SK-N-SH (cell line): ENCODE measurements at regions not wholly inside any gene's neighbourhood (a gene's known extent, or its start where the extent isn't known, plus 50 kb on each side); places are given as distances from the start of the nearest gene placed in this dataset.

ENCODE experiments used
- EP300 ChIP-seq, 2 experiments: IDR thresholded peaks; 2 replicates each; pipeline versions ENCODE4 v1.4.0 to v1.6.1; 2012; ENCODE audit warnings: borderline replicate concordance in 1 of 2, low read depth in 1 of 2, low read length in 1 of 2
- FOSL2 ChIP-seq: IDR thresholded peaks from 2 replicates; pipeline ENCODE4 v1.4.0; 2012; ENCODE audit warnings: low read depth, mild to moderate bottlenecking, moderate library complexity, borderline replicate concordance
- NFIC ChIP-seq: IDR thresholded peaks from 2 replicates; pipeline ENCODE4 v1.4.0; 2012; ENCODE audit warnings: borderline replicate concordance
- SIN3A ChIP-seq: IDR thresholded peaks from 2 replicates; pipeline ENCODE4 v1.6.1; 2012; ENCODE audit warnings: low read depth, mild to moderate bottlenecking, low read length, moderate library complexity, borderline replicate concordance
- YY1 ChIP-seq: IDR thresholded peaks from 2 replicates; pipeline ENCODE4 v1.4.0; 2012; ENCODE audit warnings: low read depth, mild to moderate bottlenecking
- TF ChIP-seq, protein P1 (sequence below): fragments of 200-600 bp; sonication (generic); IDR thresholded peaks from 2 replicates; pipeline ENCODE4 v1.6.1; 2017; ENCODE audit warnings: antibody characterized with exemption, mild to moderate bottlenecking, moderate library complexity
- TF ChIP-seq, protein P2 (sequence below): IDR thresholded peaks from 2 replicates; pipeline ENCODE4 v1.4.0; 2012; ENCODE audit warnings: low read depth, borderline replicate concordance

DNA sequence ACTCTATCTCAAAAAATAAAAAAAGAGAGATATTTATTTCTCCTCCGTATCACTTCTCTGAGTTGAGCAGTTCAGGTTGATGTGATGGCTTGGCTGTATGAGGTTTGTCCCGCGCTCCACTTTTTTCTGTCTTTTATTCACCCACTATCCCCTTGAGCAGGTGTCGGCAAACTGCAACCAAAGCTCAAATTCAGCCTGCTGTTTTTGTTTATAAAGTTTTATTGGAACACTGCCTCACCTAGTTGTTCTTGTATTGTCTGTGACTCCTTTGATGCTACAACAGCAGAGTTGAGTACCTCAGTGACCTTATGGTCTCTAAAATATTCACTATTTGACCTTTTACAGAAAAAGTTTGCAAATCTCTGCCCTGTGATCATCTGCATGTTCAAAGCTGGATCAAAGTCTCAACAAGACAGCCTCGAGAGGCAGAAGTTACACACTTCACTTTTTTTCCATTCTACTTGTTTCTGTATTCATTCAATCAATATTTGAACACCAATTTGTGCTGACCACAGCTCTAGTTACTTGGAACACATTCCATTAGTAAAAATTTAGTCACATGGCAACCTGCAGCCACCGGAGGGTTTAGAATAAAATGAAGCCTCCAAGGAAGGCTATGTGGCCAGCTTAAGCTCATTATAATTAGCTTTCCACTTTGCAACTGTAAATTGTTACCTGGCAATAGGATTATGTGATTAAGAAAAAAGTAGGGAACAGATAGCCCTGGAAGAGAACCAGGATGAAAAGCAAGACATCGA lies 945.8 kb downstream of the KCNJ2 start:
- TF ChIP-seq, protein P1, sequence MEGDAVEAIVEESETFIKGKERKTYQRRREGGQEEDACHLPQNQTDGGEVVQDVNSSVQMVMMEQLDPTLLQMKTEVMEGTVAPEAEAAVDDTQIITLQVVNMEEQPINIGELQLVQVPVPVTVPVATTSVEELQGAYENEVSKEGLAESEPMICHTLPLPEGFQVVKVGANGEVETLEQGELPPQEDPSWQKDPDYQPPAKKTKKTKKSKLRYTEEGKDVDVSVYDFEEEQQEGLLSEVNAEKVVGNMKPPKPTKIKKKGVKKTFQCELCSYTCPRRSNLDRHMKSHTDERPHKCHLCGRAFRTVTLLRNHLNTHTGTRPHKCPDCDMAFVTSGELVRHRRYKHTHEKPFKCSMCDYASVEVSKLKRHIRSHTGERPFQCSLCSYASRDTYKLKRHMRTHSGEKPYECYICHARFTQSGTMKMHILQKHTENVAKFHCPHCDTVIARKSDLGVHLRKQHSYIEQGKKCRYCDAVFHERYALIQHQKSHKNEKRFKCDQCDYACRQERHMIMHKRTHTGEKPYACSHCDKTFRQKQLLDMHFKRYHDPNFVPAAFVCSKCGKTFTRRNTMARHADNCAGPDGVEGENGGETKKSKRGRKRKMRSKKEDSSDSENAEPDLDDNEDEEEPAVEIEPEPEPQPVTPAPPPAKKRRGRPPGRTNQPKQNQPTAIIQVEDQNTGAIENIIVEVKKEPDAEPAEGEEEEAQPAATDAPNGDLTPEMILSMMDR = no peak
- TF ChIP-seq EP300 (IDR thresholded peaks at IDR 0.05; ENCODE audit: borderline replicate concordance in 1 of 2, low read depth in 1 of 2, low read length in 1 of 2) = no peak
- no peak for TF ChIP-seq YY1
- TF ChIP-seq, protein P2, sequence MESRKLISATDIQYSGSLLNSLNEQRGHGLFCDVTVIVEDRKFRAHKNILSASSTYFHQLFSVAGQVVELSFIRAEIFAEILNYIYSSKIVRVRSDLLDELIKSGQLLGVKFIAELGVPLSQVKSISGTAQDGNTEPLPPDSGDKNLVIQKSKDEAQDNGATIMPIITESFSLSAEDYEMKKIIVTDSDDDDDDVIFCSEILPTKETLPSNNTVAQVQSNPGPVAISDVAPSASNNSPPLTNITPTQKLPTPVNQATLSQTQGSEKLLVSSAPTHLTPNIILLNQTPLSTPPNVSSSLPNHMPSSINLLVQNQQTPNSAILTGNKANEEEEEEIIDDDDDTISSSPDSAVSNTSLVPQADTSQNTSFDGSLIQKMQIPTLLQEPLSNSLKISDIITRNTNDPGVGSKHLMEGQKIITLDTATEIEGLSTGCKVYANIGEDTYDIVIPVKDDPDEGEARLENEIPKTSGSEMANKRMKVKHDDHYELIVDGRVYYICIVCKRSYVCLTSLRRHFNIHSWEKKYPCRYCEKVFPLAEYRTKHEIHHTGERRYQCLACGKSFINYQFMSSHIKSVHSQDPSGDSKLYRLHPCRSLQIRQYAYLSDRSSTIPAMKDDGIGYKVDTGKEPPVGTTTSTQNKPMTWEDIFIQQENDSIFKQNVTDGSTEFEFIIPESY = no peak
- no peak for TF ChIP-seq SIN3A
- TF ChIP-seq FOSL2 = no peak
- TF ChIP-seq NFIC = no peak
